Mesothelial cell of epicardium (in vitro differentiated cells): ENCODE measurements at regions not wholly inside any gene's neighbourhood (a gene's known extent, or its start where the extent isn't known, plus 50 kb on each side); places are given as distances from the start of the nearest gene placed in this dataset.

Experiments
- DNase-seq, 2 experiments: peaks; one replicate each; pipeline ENCODE4 v3.0.0; 2021; ENCODE audit warnings: low spot score in 2 of 2; ENCODE audit not compliant: unreplicated experiment in 2 of 2
- H3K27ac Mint-ChIP-seq: 2 replicates; pipeline ENCODE4 v1.8.0; 2021; ENCODE audit warnings: mixed read lengths
- H3K27me3 Mint-ChIP-seq: 2 replicates; pipeline ENCODE4 v1.8.0; 2021; ENCODE audit warnings: low read depth, mixed read lengths
- H3K36me3 Mint-ChIP-seq: 2 replicates; pipeline ENCODE4 v1.8.0; 2021; ENCODE audit warnings: mixed read lengths
- H3K4me1 Mint-ChIP-seq: 2 replicates; pipeline ENCODE4 v1.8.0; 2021; ENCODE audit warnings: mixed read lengths
- H3K4me3 Mint-ChIP-seq: 2 replicates; pipeline ENCODE4 v1.8.0; 2021; ENCODE audit warnings: mild to moderate bottlenecking, moderate library complexity, mixed read lengths
- H3K9me3 Mint-ChIP-seq: 2 replicates; pipeline ENCODE4 v1.8.0; 2021; ENCODE audit warnings: mixed read lengths
- TF ChIP-seq, protein P1 (sequence below): fragments of 200-600 bp; sonication (generic); IDR thresholded peaks from one replicate; pipeline ENCODE4 v1.5.0; 2021; ENCODE audit warnings: antibody characterized with exemption; ENCODE audit not compliant: unreplicated experiment

DNA sequence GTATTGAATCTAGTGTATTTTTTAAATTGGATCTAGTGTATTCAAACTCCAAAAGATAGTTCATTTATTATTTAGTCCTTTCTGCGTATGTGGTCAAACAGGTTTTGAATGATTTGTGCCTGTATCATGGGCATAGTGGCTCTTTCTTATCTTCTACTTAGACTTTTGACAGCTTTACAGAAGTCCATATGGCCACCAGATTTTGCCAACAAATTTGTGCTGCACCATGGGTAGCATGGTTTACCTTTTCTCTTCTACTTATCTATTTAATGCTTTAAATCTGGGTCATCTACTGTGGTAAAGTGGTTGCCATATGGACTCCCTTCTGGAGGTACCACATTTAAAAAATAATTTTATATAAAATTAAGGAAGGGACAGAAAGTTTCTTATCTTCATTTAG, 66.9 kb upstream of the CADM2 start:
- no peaks in the 10 kb centered on the region for H3K27me3 Mint-ChIP-seq
- no peaks in the 10 kb centered on the region for H3K4me1 Mint-ChIP-seq
- H3K27ac Mint-ChIP-seq: no peak overlapping the region
- H3K4me3 Mint-ChIP-seq: no peak overlapping the region
- TF ChIP-seq, protein P1, sequence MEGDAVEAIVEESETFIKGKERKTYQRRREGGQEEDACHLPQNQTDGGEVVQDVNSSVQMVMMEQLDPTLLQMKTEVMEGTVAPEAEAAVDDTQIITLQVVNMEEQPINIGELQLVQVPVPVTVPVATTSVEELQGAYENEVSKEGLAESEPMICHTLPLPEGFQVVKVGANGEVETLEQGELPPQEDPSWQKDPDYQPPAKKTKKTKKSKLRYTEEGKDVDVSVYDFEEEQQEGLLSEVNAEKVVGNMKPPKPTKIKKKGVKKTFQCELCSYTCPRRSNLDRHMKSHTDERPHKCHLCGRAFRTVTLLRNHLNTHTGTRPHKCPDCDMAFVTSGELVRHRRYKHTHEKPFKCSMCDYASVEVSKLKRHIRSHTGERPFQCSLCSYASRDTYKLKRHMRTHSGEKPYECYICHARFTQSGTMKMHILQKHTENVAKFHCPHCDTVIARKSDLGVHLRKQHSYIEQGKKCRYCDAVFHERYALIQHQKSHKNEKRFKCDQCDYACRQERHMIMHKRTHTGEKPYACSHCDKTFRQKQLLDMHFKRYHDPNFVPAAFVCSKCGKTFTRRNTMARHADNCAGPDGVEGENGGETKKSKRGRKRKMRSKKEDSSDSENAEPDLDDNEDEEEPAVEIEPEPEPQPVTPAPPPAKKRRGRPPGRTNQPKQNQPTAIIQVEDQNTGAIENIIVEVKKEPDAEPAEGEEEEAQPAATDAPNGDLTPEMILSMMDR: no peak
- H3K9me3 Mint-ChIP-seq: peaks cover 16% of the 10 kb centered on the region
- no peak for DNase-seq
- no peaks in the 10 kb centered on the region for H3K36me3 Mint-ChIP-seq

DNA sequence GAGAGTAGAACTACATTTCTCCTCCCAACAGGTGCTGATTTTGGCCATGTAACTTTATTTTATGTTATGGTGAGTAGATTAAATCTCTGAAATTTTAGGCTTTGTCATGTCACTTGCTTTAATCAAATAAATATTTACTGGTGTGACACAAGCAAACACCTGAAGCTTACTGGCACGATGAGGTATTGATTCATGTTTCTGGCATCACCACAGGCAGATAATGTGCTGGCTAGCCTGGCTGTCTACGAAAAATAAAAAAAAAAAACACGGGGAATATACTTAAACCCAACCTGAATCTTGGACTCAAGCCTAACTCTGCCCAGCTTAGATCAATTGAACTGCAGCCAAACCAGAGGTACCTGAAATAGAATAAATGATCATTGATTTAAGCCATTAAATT, 65.6 kb upstream of the CADM2 start:
- Mint-ChIP-seq H3K9me3 (peaks cover 28% of the 10 kb centered on the region), H3K27me3 (no peaks in the 10 kb centered on the region), H3K4me1 (no peaks in the 10 kb centered on the region), H3K27ac (no peak overlapping the region), H3K4me3 (no peak overlapping the region), H3K36me3 (no peaks in the 10 kb centered on the region)
- TF ChIP-seq, protein P1: no peak
- DNase-seq: no peak

DNA sequence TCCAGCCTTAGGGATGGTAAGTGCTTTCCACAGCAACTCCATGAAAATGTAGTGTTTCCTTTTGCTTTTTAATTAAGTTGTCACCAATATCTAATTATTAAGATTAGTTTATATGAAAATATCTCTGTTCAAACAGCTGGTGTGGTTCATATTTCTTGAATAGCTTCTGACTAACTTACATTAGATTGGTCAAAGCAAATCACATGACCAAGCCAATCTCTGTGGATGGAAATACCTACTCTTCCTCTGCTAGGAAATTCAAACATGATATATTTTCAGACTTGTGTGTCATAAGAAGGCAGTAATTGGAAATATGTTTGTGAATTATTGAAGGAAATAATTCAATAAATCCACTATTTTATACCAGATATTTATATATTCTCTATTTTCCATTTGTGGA, 54.6 kb upstream of the CADM2 start:
- H3K4me3 Mint-ChIP-seq: no peak overlapping the region
- H3K27ac Mint-ChIP-seq: no peak overlapping the region
- H3K4me1 Mint-ChIP-seq: no peaks in the 10 kb centered on the region
- peaks cover 24% of the 10 kb centered on the region for H3K9me3 Mint-ChIP-seq
- H3K36me3 Mint-ChIP-seq: no peaks in the 10 kb centered on the region
- TF ChIP-seq, protein P1: no peak
- H3K27me3 Mint-ChIP-seq: no peaks in the 10 kb centered on the region
- DNase-seq: no peak

DNA sequence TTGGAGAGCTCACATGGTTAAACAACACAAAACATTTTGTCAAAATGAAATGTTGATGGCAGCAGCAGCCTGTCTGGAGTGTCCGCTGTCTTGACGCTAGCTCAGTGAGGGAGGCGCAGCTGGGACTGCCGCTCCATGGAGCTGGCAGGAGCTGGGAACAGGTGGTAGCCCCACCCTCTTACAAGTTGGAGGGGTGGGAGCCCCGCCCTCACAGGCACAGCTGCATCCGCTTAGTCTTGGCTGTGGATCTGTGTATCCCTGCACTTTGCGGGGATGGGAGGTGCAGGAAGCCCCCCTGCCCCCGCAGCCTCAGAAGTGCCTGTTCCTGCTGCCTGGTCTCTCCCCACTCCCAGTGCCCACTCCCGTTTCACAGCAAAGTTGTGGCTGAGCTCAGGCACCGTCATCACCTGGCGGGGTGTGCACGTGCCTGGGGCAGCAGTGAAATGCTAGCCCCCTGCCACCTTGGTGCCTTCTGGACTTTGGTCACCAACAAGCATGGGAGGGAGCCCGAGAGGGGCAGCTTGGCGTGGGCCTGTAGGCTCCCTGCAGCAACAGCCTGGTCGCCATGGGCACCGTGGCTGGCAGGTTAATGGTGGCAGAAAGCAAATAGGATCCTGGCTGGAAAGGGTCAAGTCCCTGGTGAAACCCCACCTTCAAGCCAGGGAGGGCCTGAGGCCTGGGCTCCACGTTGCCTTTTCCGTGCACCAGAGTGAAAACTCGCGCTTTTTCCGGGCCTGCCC, 53.8 kb upstream of the CADM2 start:
- H3K27ac Mint-ChIP-seq: no peak overlapping the region
- no peaks in the 10 kb centered on the region for H3K4me1 Mint-ChIP-seq
- no peak for DNase-seq
- peaks cover 16% of the 10 kb centered on the region for H3K9me3 Mint-ChIP-seq
- H3K4me3 Mint-ChIP-seq: no peak overlapping the region
- H3K36me3 Mint-ChIP-seq: no peaks in the 10 kb centered on the region
- TF ChIP-seq, protein P1: no peak
- no peaks in the 10 kb centered on the region for H3K27me3 Mint-ChIP-seq

DNA sequence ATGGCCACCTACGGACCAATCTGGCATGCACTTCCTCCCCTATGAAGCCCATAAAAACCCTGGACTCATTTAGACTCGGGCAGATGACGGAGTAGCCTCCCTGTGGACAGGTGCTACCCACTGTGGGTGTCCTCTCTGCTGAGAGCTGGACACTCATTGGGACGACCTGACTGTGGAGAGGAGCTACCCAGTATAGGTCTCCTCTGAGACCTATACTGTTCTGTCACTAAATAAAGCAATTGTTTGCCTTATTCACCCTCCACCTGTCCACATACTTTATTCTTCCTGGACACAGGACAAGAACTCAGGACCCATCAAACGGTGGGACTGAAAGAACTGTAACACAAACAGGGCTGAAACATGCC, 53.3 kb upstream of the CADM2 start:
- Mint-ChIP-seq H3K27ac (no peak overlapping the region), H3K36me3 (no peaks in the 10 kb centered on the region)
- TF ChIP-seq, protein P1: no peak

DNA sequence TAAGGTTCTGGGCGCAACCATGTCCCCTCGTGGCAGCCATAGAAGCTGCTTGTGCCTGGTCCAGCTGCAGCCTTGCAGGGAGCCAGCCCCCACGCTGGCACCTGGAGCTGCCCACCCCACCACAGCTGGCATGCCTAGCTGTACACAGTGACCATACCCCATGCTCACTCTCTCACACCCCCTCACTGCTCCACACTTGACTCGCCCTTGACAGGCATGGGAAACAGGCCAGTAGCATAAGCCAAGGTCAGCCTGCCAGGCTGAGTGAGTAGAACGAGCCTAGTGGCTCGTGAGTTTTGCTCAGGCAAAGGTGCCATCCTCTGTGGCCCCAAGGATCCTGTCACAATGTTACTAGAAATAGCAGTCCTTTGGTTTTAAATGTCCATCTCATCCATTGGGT, 52.7 kb upstream of the CADM2 start:
- Mint-ChIP-seq H3K36me3 (no peaks in the 10 kb centered on the region), H3K27ac (no peak overlapping the region), H3K4me1 (no peaks in the 10 kb centered on the region), H3K27me3 (no peaks in the 10 kb centered on the region), H3K9me3 (peaks cover 10% of the 10 kb centered on the region), H3K4me3 (no peak overlapping the region)
- TF ChIP-seq, protein P1: no peak
- DNase-seq: no peak

More for the DNA sequence above, 53.3 kb upstream of the CADM2 start:
- Mint-ChIP-seq H3K9me3 (peaks cover 11% of the 10 kb centered on the region), H3K27me3 (no peaks in the 10 kb centered on the region), H3K4me1 (no peaks in the 10 kb centered on the region), H3K4me3 (no peak overlapping the region)
- no peak for DNase-seq
